ENCODE measurements at regions not wholly inside any gene's neighbourhood (a gene's known extent, or its start where the extent isn't known, plus 50 kb on each side); places are given as distances from the start of the nearest gene placed in this dataset.

DNA sequence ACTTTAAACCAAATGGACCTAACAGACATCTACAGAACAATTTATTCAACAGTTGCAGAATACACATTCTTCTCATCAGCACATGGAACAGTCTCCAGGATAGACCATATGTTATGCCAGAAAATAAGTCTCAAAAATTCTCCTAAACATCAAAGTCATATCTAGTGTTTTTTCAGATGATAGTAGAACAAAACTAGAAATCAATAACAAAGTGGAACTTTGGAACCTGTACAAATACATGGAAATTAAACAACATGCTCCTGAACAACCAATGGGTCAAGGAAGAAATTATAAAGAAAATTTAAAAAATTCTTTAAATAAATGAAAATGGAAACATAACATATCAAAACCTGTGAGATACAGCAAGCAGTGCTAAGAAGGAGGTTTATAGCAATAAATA is 194.1 kb upstream of the SIX2 start:
- no peak for TF ChIP-seq RAD21 (conservative IDR thresholded peaks at IDR 0.05 in 1 of 2, IDR thresholded peaks at IDR 0.05 in 1 of 2)
- no peak for TF ChIP-seq EHMT2 (IDR thresholded peaks at IDR 0.05; ENCODE audit: low read depth)

All from A549 (cell line).